H4 (cell line): ENCODE measurements at regions not wholly inside any gene's neighbourhood (a gene's known extent, or its start where the extent isn't known, plus 50 kb on each side); places are given as distances from the start of the nearest gene placed in this dataset.

Source experiments
- DNase-seq: peaks from one replicate; pipeline ENCODE4 v3.0.0-alpha.2; 2015; ENCODE audit warnings: low spot score

DNA sequence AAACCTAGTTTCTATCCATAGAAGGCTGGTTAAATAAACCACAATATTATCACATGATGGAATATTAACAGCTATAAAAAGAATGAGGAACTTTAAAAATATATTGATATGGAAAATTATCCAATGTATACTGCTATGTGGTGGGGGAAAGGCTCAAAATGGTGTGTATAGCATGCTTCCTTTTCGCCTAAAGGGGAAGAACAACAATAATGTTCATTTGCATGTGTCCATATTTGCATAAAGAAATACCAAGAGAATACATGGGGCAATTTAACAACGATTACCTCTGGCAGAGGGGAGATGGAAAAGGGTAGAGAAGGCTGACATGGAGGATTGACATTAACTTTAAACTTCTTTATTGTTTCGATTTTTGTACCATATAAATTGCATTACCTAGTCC, 121.3 kb upstream of the PARP11 start:
- no peak for DNase-seq

DNA sequence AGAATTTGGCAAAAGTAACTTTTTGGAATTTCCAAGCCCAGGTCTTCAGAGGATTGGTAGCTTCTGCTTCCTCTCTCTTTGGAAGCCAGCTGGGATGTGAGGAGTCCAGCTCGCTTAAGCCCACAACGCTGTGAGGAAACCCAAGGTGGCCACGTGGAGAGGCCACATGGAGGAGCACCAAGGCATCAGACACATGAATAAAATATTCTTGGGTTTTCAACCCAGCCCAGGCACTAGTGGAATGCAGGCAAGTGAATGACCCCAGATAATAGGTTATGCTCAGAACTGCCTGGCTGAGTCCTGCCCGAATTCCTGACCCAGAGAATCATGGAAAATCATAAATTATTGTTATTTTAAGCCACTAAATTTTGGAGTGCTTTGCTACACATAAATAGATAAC, 119.7 kb upstream of the PARP11 start:
- no peak for DNase-seq

- no peak for DNase-seq
These were observed 118.8 kb upstream of the PARP11 start for GRCh38 chr12:3991798-3992580.

DNA sequence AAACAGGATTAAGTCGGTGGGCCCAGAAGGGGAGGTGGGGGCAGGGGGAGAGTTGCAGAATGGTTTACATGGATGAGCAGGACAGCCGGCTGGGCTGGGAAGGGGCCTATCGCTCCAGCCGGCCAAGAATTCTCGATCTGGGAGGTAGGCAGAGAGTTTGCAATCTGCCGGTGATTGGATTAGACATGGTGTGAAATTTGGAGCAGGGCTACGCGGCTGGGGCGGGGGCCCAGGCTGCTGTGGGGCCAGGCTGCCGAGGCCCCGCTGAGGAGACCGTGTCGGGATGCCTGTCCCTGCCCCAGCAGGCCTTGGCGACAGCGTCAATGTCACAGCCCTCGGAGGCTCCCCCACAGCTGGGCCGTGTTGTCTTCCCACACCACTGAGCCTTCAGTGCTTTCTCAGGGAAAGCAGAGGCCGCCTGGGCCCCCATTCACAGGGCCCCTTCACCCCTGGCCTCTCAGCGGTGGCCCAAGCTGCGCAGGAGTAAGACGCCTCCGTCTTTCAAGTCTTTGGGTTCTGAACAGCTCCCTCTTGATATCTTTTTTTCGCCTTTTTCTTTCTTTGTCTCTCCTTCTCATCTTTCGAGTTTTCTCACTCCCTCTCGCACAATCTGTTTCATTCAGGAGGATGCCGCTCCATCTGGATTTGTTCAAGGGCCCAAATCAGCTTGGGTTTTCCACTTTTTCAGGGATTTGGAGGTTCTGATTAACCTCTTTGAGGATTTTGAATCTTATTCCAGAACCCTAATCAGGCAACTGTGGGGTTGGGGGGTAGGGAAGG, 117.5 kb upstream of the PARP11 start:
- DNase-seq, result no peak

DNA sequence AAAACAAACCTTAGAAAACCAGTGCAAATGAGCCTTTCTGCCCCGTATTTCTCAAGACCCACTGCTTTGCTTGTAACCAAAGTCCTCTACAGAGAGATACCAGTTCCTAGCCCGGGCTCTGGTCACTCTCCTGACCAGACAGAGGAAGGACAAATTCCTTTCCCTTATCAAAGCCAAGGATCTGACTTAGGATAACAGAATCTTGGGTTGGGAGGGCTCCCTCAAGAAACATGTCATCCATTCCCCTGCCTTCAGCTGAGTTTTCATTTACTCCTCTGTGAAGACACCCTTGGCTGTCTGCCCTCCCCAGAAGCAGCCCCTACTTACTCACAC, 116.0 kb upstream of the PARP11 start:
- no peak for DNase-seq

DNA sequence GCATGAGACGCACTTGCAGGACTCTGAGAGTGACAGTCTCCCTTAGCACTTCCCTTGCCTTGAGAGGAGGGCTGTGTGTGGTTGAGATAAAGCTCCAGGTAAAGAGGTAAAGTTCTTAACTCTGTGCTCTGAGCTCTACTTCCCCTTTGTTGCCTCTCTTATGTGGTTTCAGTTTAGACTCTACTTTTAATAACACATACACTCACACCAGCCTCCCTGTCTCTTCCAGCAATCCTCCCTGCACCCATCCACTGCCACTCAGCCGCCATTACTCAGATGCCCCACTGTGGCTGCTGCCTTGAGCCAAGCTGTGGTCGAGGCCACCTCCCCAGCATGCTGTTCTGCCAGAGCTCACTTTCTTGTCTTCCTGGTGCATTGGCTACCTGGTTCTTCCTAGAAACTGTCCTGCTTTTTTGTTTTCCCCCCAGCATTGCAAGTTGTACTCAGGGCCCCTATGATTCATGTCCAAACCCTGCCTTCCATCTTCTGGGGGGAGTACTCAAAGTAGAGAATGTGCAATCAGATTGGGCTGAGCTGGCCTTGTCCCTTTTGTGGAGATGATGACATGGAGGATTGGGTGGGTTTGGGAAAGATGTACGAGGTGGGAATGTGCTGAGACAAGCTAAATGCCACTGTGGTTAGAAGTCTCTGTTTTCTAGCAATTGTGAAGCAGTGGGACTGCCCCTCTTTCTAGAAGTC, 115.5 kb upstream of the PARP11 start:
- no peak for DNase-seq

- DNase-seq, result no peak
These were observed 114.4 kb upstream of the PARP11 start for GRCh38 chr12:3987571-3987970.

GRCh38 chr12:3980504-3981272, 107.5 kb upstream of the PARP11 start:
- DNase-seq, result no peak

GRCh38 chr12:3977621-3978020, 104.4 kb upstream of the PARP11 start:
- DNase-seq, result no peak

DNA sequence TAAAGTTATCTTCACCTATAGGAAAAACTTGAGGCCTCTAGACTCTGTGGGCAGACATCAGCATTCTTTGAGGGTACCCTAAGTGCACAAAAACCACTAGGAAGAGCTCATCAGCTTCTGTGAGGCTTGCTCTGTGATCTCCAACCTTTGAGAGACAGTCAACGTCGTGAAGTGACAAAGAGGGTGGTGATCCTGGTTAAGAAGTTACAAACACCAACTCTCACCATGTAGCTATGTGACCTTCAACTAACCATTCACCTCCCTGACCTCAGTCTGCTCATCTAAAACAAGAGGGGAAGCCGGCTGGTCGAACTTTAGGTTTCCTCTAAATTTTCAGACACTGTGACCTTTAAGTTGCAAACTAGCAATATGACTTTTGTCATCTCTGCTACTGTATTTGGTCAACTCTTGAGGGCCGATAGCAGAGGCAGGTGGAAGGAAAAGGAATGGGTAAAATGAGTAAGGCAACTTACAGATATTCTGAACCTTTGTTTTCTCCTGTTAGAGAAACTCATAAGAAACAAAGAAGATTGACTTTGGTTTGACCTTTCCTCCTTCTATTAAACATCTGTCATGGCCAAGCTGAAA, 103.2 kb upstream of the PARP11 start:
- DNase-seq, result no peak

- DNase-seq, result no peak
These were observed 102.5 kb upstream of the PARP11 start for GRCh38 chr12:3975652-3976051.

DNA sequence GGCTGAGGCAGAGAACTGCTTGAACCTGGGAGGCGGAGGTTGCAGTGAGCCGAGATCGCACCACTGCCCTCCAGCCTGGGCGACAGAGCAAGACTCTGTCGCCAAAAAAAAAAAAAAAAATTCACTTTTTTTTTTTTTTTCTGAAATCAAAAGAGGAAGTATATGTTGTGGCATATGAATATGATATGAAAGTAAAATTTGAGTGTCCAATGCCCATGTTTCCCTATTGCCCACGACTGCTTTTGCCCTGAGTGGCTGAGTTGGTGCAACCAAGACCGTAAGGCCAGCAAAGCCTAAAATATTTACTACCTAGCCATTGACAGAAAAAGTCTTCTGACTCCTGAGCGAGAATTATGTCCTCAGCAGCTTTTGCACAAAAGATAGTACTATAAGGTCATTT, 101.7 kb upstream of the PARP11 start:
- no peak for DNase-seq

DNA sequence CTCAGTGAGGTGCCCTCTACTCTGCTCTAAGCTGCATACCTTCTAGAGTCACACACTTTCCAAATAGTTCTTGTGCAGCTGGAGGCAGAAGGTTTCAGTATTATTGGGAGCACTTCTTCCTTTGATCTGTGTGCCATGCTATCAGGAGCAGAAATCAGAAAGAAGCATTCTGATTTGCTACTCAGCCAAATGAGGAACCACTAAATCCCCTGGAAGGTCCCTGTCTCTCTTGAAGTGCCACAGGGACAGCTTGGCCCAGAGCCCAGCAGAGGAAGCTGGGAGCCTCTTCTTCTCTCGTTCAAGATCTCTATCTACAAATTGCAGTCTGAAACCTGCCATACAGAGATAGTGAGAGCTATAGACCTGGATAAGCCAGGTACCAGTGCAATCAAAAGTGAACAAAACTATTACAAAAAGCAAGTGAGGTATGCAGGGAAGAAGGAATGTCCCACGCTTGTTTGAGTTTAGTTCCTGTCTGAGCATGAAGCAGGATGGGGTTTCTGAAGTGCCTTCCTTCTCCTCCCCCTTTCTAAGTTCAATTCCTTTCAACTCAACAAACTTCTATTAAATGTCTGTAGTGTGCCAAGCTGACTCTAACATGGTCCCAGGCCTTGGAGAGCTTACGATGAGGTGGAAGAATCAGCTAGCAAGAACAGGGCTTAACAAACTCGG, 100.9 kb upstream of the PARP11 start:
- DNase-seq, result no peak

- no peak for DNase-seq
These were observed 100.2 kb upstream of the PARP11 start for GRCh38 chr12:3973269-3973884.

DNA sequence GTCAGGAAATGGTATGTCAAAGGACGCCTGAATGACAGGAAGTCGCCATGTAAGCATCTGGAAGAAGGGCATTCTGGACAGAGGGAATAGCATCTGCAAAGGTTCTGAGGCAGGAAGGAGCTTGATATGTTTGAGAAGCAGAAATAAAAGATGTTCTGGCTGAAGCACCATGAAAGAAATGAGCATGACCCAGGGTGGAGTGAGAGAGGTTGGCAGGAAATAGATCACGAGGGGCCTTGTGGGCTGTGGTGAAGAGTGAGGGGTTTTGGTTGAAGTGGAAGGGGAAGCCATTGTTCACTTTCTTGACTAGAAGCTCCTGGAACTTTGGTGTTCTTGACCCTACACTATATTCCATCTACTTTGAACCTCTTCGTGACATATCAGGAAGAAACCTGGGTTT, 99.4 kb upstream of the PARP11 start:
- no peak for DNase-seq

DNA sequence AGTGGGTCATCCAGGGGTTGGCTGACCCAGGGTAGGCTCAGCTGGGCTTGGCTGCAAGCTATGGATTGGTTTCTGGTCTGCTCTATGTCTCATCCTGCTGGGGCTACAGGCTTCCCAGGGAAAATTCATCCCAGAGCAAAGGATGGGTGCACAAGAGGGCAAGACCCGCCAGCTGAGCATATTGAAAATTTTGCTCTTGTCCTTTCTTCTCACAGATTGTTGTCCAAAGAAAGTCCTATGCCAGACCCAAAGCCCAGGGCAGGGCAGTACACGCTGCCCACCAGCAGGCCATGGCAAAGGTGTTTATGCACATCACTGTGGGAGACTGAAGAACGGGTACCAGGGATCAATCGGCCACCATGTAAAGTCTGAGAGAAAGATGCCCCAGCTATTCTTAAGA, 95.3 kb upstream of the PARP11 start:
- no peak for DNase-seq

- DNase-seq, result no peak
These were observed 94.5 kb upstream of the PARP11 start for GRCh38 chr12:3967556-3968160.

GRCh38 chr12:3966376-3966775, 93.2 kb upstream of the PARP11 start:
- no peak for DNase-seq

- no peak for DNase-seq
These were observed 91.8 kb upstream of the PARP11 start for GRCh38 chr12:3965046-3965445.

DNA sequence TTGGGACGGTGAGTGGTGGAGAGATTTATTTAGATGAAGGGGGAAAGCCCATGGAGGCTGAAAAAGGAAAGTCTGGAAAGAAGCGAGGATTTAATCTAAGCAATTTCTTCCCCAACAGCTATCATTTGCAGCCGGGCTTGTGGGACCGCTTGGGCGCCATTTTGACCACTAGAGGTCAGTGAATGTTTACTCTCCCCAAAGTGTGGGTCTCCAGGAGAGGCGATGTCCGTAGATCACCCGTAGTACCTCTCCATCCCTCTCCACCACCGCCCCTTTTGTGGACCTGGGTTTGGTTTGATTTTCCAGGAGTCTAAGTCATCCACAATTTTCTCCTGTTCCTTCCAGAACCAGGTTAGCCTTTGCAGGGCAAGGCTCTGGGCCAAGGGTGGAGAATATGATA, 91.2 kb upstream of the PARP11 start:
- no peak for DNase-seq
